ENCODE measurements at regions not wholly inside any gene's neighbourhood (a gene's known extent, or its start where the extent isn't known, plus 50 kb on each side); places are given as distances from the start of the nearest gene placed in this dataset.

- TF ChIP-seq CTCF (IDR thresholded peaks at IDR 0.05) (no peak), POLR2AphosphoS5 (IDR thresholded peaks at IDR 0.05) (no peak), EP300 (IDR thresholded peaks at IDR 0.05) (no peak)
Measured at GRCh38 chr1:199038156-199038555, 399.3 kb downstream of the PTPRC start.
